HUDEP-2 (cell line): ENCODE measurements at regions not wholly inside any gene's neighbourhood (a gene's known extent, or its start where the extent isn't known, plus 50 kb on each side); places are given as distances from the start of the nearest gene placed in this dataset.

ENCODE experiments used
- DNase-seq, 76 experiments: peaks; one replicate each; lab custom pipeline; 2025; ENCODE audit not compliant: unreplicated experiment in 76 of 76; lab: John Stamatoyannopoulos, UW

DNA sequence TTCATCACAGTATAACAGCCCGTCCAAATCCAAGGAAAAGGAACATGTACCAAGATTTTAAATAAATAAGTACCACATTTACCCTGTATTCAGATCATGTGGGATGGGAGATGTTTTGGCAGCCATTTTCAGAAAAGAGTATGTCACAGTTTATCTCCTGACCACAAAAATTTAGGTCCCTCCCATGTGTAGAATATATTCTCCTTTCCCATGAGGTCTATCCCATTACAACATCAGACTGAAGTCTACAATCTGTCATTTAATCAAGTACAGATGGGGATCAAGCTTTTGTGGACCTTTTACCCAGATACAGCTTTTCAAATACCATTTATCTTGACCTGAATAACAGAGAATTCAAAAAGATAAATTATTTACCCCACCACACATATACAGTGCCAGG is 444.5 kb downstream of the PLOD2 start:
- DNase-seq, result no peak

DNA sequence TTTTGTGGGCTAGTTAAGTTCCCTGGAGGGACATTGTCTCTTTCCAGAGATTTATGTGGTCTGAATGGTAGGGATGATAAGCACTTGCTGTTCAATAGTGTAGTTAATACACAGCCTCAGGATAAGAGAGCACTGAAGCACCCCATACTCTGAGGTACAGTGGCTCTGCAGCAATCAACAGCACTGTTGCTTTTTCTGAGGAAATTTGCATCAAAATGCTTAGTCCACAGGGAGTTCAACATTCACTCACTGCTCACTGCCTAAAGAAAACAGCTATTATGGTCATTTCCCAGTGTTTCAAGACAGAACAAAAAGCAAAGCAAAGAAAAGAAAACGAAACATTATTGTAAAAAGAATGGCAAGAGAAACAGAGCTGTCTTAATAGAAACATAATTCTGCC is 441.9 kb downstream of the PLOD2 start:
- no peak for DNase-seq

DNA sequence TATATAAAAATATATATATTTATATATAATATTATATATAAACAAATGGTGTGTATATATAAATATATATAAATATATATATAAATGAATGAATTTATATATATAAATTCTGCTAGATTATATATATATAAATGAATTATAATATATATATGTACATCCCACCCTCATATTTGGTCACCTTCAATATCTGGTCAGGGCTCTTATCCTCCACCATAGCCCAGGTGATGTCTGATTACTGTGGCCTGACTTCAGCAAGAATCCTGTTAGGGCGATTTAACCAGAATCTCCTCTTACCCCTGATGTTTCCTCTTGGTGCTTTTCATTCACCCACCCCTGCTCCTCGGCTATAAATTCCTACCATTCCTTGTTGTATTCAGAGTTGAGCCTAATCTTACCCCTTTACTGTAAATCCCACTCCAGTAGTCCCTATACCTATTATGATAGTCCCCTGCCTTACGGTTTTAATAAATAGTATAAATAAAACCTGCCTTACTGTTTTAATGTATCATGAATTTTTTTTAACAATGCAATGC is 439.6 kb downstream of the PLOD2 start:
- no peak for DNase-seq

DNA sequence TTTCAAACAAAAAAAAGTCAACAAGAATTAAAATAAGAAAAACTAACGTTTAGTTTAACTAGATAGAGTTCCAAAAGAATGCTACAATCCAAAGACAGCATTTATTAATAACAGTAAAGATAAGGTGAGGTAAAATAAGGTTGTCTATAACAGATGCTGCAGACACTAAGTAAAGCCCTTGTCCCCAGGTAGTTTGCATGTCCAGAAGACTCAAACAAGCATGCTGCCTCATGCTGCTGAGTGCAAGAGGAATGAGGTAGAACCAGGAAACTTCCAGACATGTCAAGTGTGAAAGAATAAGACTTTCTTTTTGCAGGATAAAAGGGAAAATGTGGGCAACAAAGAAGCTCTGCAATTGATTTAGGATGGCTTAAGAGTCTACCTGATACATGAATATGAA is 439.2 kb downstream of the PLOD2 start:
- no peak for DNase-seq

DNA sequence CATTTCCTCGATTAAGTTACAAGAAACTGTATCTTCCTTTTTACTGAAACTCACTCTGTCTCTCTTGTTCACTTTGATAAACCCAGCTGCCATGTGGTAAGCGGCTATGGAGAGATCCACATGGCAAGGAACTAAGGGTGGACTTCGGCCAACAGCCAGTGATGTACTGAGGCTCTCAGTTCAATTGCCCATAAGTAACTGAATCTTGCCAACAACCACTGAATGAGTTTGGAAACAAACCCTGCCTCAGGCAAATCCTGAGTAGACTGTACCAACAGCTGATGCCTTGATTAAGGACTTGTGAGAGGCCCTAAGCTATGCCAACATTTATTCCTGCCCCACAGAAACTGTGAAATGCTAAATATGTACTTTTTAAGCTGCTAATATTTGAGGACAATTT is 433.5 kb downstream of the PLOD2 start:
- DNase-seq, result no peak

DNA sequence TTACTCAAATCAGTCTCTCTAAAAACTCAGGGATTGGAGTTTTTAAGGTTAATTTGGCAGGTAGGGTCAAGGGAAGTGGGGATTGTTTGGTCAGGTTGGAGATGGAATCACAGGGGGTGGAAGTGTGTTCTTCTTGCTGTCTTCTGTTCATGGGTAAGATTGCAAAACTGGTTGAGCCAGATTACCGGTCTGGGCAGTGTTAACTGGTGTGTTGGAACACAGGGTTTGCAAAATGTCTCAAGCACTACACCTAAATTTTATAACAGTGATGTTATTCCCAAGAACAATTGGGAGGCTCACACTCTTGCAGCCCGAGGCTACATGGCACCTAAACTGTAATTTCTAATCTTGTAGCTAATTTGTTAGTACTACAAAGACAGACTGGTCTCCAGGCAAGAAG is 425.4 kb downstream of the PLOD2 start:
- DNase-seq, result no peak

DNA sequence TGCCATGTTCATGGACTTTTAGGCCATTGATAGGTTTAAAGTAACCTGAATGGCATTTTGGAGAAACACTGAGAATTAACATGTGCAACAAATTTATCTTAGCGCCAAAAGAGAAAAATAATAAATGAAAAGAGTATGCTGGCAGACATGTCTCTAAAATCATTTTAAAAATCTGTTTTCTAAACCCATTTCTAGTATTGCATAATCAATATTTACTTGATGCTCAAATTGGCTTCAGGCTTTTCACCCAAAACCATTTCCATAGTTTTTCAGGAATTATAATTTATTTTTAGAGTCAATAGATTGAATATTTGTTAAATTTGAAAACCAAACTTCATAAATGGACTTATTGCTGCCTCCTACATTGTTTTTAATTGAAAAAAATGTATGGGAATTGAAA is 423.0 kb downstream of the PLOD2 start:
- DNase-seq, result no peak

DNA sequence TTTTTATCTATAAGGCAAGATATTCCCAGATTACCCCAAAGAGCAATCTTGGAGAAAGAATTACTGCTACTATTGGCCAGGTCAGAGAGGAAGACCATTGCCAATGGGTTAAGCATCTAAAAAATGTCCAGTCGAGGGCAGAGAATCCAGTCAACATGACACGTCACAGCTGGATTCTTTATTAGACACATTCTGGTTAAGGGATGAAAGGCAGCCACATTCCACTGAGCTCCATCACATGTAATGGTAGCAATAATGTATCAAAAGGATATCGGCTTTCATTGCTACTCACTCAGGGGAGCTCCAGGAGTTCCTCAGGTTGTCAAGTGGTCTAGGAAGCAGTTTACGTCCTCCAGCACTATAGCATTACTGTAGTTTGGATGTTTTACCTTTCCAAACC is 421.1 kb downstream of the PLOD2 start:
- DNase-seq, result no peak

DNA sequence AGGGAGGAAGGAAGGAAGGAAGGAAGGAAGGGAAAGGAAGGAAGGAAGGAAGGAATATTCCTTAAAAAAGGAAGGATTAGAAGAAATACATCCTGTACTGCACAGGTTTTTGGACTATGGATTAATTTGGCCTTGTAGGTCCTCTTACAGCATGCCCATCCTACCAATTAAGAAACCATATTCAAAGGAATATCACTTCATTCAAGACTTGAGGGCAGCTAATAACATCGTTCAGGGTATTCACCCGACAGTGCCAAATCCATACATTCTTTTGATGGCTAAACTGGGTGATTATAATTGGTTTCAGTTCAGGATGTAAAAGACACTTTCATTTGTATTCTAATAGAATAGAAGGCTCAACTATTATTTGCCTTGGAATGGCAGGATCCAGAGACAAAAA is 410.3 kb downstream of the PLOD2 start:
- no peak for DNase-seq

DNA sequence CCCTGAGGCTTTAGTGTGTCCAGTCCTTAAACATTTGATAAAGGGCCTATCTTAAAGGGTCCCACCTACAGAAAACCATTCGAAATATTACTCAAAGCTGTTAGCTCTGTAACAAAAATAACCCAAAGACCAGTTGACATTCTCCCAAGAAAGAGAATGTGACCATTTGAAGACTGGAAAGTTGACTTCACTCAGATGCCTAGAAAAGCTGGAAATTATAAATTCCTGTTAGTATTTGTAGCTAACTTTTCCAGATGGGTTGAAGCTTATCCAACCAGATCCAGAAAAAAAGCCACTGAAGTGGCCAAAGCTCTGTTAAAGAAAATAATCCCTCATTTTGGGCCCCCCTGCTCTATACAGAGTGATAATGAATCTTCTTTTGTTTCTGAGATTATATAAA is 408.4 kb downstream of the PLOD2 start:
- no peak for DNase-seq

DNA sequence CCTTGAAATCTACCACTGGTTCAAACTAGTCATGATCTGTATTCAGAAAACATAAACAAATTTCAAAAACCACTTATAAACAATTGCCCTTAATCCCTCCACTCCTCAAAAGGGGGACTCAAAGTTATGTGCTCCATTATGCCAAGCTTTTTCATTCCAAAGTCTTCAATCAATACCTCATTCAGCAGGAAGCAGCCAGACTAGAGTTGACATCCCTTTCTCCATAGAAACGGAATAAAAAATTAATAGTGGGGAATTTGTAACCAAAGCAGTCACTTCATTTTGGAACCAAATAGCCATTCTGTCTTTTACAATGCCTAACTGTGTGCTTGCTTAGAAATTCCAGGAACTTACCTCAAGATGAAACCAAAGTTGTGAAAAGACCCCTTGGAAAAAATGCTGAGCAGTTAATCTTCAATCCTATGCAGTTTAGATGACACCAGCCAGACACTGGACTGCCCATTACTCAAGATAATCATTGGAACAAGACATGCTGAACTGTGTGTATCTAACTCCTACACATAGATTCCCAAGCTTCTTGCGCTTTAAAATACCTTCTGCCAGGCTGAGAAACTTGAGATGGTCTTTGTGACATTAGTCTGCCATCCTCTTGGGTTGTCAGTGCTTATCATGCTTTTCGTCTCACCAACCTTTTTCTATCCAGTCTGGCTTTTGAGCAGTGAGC is 406.2 kb downstream of the PLOD2 start:
- no peak for DNase-seq

DNA sequence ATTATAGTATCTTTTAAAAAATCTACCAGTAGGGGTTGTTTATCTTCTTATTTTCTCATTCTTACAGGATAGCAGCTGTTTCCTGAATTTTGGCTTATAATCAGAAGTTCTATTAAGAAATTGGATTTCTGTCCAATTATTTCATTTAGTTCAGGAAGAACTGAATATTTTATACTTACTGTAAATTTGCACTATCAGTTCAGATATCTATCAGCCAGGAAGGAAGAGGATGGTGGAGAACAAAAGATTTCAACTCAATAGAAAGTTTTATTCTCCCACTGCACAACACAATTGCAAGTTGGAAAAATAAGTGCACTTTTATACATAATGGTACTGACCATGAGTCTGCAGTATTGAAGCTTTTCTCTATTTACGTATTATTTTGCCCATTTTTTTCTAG is 400.9 kb downstream of the PLOD2 start:
- DNase-seq, result no peak

DNA sequence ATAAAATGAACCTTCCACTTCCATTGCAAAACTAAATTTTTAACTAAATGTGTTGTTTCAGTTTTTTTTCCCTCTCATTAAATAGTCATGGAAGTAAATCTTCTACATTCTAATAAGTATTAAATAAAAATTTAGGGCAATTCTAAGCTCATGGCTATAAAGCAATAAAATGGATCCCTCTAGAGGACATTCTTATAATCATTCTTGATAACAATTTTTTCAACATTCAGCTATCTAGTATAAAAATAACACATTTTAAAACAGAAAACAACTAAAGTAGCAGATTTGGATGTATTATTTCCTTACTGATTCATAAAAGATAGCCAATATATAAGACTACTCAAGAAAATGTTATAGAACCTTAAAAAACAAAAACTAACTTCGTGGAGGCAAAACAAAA is 393.1 kb downstream of the PLOD2 start:
- no peak for DNase-seq

DNA sequence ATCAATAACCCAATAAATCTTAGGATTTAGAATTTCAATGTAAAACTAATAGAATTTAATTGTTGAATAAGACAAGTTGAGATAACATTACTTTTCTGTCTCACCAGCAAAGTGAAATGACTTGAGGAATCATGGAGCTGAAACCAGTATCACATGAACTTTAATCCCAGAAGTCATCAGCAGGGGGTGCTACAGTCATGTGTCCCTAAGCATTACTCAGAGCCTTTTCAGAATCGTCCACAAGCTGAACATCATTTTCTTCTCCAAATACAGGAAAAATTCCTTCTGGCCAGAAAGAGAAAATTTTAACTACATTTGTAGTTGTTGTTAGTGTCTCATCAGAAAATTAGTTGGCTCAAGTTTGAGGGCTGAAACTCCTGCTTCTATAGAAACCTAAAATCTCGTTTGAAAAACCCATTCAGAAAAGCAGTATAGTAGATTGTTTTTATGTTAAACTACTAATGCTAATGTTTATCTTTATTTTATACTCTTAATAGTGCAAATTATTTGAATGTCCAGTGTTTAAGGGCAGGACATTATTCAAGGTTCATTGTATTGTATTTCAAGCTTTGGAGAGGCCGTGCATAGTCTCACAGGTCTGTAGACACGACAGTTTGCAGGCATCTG is 384.1 kb downstream of the PLOD2 start:
- peak in 21 of 76 experiments; percentile 0 to 42 (median 10) for DNase-seq

DNA sequence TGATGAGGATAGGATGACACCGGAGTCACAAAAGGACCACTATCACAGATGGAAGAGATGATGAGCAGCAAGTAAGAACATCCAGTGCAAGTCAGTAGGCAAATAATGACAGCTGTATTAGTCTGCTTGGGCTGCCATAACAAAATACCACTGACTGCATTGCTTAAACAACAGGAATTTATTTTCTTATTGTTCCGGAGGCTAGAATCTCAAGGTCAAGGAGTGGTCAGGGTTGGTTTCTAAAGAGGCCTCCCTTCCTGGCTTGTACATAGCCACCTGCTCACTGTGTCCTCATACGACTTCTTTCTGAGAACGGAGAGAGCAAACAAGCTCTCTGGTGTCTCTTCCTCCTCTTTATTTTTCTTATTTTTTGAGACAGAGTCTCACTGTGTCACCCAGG is 380.7 kb downstream of the PLOD2 start:
- DNase-seq, result no peak

DNA sequence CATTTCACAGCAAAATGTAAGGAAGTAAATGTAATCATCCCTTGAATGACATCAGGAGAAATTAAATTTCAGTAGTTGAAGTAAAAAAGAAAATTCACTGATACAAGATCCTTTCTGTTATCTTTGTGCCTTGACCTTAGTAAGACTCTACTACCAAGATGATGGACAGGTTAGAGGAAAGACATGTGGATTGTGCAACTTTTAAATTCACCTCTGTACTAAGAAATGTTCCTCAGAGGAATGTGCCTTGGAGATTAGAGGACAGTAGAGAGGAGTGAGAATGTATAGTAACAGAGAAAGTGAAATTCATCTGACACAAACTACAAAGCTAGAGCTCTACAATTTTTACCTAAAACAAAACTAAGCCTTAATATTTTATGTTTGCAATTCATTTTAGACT is 375.3 kb downstream of the PLOD2 start:
- no peak for DNase-seq

DNA sequence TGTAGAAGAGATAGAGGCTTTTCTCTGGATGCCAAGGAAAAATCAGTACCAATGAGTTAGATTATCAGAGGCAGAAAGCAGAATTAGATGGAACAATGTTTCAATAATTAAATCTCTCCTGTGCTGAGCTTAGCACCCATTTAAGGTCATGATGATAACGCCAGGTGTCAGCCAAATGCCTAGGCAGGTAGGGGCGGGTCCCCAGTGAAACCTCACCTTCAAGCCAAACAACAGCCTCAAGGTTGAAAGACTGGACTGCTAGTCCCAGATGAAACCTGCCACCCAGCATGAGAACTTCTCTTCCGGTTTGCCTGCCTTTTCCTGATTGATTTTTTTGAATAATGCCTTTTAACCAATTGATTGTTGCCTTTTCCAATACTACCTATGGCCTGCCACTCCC is 363.0 kb downstream of the PLOD2 start:
- no peak for DNase-seq

DNA sequence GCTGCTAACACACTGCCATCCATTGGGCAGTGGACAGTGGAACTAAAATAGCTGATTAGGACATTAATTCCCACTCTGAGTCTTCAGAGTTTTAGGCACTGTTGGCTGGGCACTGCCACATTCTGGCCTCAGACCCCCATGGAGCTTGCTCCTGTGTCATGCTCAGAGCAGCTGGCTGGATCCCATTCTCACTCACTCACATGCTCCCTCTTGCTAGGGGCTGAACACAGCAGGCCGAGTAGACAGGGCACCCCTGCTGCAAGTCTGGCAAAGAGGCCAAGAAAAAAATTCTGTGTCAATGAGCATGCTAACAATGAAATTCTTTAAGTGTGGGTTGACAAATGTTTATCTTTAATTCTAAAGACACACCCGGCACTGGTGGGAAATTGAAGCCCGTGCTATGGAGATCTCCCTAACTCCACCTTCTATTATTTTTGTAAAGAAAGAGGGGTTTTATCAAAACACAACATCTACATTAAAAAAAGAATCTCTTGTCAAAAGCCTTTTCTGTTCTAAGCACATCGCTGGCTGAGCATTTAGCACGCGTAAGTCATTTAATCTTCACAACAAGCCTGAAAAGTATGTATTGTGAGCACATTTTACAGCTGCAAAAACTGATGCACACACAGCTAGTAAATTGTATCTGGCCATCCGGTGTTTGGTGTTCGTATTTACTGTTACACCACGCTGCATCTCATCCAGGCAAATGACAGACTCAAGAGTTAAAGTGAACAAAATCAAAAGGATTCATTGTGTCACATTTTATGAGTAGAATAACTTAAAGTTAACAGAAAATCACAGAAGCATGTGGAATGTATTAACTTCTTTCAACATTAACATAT is 362.1 kb downstream of the PLOD2 start:
- no peak for DNase-seq

DNA sequence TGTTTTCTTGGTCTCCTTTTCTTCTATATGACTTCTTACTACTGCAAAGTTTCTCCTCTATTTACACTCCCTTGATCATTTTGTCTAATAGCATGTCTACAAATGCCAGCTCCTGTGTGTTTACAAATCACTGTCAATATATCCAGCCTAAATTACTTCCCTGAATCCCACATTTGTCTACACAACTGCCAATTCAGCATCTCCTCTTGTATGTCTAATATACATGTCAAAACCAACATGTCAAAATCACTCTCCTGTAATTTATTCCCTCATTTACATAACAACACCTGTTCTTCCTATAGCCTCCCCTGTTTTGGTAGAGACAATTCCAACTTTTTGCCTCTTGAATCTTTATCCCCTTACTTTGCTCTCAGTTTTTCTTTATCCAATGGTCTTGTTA is 359.3 kb downstream of the PLOD2 start:
- DNase-seq, result no peak

DNA sequence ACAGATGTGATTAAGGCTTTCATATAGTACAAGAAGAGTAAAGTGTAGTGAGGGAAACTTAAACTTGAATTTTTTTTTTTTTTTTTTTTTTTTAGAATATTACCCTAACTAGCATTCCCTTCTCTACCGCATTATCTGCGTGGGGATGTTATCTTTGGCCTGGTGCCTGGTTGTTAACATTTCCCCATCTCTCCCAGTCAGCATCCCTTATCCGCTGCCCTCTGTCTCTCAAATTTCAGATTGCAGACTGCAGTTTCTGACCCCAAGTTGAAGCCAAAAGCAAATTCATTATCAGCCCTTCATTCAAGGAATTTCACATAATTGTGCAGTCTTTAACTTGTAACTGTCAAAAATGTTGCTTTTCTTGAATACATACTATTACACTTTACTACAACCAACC is 353.0 kb downstream of the PLOD2 start:
- peak in 3 of 76 experiments; percentile 1 to 29 (median 6) for DNase-seq

DNA sequence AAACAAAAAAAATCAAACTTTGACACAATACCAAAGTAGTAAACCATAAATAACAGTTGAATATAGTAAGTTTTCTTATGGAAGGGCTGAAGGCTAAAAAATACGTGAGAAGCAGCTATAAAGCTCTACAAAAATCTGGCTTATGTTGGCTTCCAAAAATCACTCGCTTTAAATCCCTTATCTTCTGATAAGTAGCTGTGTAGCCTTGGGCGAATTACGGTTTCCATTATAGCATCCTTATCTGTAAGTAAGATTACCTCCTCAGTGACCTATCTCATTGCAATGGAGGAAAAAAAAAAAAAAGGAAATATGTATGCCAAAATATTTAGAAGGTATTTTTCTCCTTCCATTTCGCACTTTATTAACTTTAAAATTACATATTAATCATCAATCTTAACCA is 348.6 kb downstream of the PLOD2 start:
- DNase-seq, result no peak
